Bronchial epithelial cell (primary cell): ENCODE measurements at regions not wholly inside any gene's neighbourhood (a gene's known extent, or its start where the extent isn't known, plus 50 kb on each side); places are given as distances from the start of the nearest gene placed in this dataset.

Experiments used
- DNase-seq: peaks from one replicate; pipeline ENCODE4 v3.0.0-alpha.2; 2010; ENCODE audit warnings: low read depth
- FAIRE-seq: peaks from 2 replicates; lab custom pipeline; 2011; peaks lifted over from hg19 to GRCh38; lab: Jason Lieb, UNC
- H3K27me3 ChIP-seq: 2 replicates; pipeline ENCODE4 v1.5.1; 2011; ENCODE audit warnings: low read length; ENCODE audit not compliant: control insufficient read depth, insufficient read depth
- H3K36me3 ChIP-seq: 2 replicates; pipeline ENCODE4 v1.5.1; 2011; ENCODE audit warnings: low read length; ENCODE audit not compliant: control insufficient read depth, insufficient read depth
- H3K4me3 ChIP-seq: 2 replicates; pipeline ENCODE4 v1.5.1; 2011; ENCODE audit warnings: mild to moderate bottlenecking, low read depth, low read length, control low read depth
- TF ChIP-seq, protein P1 (sequence below): IDR thresholded peaks from 2 replicates; pipeline ENCODE4 v1.5.1; 2011; ENCODE audit warnings: mild to moderate bottlenecking, moderate library complexity, low read length, control low read depth, inconsistent platforms; ENCODE audit not compliant: insufficient read depth, severe bottlenecking

DNA sequence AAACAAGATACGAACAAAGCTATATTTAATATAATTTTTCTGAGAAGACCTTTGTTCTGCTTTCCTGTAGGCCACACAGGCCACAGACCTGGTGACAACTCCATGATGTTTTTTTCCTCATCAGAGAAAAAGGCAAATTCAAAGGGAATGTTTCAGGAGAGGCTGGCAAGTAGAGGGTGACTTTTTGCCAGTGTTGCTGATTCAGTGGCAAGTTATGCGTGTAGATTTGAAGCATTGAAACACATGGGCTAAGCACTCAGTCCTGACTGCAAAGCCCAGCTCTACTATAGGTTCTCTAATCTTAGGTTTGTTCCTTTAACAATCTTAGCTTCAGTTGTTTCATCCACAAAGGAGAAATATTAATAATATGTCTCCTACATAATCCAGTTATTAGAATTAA, 499.8 kb downstream of the SUCLG1 start:
- DNase-seq (peak; percentile 18), FAIRE-seq (no peak)
- H3K4me3 ChIP-seq: no peak overlapping the region

DNA sequence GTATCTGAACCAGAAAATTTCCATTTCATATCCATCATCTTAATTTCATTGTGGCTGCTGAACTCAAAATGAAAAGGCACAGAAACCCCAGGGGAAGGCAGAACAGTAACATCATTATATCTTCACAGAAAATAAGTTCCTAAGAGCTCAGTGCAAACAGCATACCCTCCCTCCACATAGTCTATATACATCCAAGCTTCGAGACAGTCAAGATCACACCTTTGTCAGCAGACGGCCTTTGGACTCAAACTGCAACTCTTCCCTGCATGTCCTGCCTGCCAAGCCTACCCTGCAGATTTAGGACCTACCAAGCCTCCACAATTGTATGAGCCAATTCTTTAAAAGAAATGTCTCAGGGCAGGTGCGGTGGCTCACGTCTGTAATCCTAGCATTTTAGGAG, 502.1 kb downstream of the SUCLG1 start:
- H3K36me3 ChIP-seq: no peaks in the 10 kb centered on the region
- DNase-seq: no peak
- FAIRE-seq: no peak
- no peak overlapping the region for H3K4me3 ChIP-seq
- H3K27me3 ChIP-seq: no peaks in the 10 kb centered on the region
- TF ChIP-seq, protein P1, sequence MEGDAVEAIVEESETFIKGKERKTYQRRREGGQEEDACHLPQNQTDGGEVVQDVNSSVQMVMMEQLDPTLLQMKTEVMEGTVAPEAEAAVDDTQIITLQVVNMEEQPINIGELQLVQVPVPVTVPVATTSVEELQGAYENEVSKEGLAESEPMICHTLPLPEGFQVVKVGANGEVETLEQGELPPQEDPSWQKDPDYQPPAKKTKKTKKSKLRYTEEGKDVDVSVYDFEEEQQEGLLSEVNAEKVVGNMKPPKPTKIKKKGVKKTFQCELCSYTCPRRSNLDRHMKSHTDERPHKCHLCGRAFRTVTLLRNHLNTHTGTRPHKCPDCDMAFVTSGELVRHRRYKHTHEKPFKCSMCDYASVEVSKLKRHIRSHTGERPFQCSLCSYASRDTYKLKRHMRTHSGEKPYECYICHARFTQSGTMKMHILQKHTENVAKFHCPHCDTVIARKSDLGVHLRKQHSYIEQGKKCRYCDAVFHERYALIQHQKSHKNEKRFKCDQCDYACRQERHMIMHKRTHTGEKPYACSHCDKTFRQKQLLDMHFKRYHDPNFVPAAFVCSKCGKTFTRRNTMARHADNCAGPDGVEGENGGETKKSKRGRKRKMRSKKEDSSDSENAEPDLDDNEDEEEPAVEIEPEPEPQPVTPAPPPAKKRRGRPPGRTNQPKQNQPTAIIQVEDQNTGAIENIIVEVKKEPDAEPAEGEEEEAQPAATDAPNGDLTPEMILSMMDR: no peak

More for the DNA sequence above, 499.8 kb downstream of the SUCLG1 start:
- TF ChIP-seq, protein P1: no peak
- H3K27me3 ChIP-seq: no peaks in the 10 kb centered on the region
- H3K36me3 ChIP-seq: no peaks in the 10 kb centered on the region

DNA sequence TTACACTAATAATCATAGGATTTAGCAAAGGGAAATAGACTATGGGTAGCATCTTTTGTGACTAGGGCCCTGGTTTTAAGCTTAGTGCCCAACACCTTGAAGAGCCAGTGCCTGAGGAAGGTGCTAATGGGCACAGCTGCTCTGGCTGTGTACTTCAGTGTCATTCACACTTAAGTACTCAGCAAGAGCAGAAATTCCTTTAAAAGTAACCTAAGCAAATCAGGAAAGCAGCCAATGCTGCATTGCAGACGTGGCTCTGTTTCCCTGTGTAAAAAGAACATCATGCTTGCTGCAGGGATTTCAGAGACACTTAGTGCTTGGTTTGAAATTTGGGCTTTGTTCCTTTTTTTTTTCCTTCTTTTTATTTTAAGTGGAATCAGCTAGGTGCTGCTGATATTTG, 505.4 kb downstream of the SUCLG1 start:
- TF ChIP-seq, protein P1: no peak
- DNase-seq: no peak
- no peak for FAIRE-seq
- Histone ChIP-seq H3K4me3 (no peak overlapping the region), H3K36me3 (no peaks in the 10 kb centered on the region), H3K27me3 (no peaks in the 10 kb centered on the region)

DNA sequence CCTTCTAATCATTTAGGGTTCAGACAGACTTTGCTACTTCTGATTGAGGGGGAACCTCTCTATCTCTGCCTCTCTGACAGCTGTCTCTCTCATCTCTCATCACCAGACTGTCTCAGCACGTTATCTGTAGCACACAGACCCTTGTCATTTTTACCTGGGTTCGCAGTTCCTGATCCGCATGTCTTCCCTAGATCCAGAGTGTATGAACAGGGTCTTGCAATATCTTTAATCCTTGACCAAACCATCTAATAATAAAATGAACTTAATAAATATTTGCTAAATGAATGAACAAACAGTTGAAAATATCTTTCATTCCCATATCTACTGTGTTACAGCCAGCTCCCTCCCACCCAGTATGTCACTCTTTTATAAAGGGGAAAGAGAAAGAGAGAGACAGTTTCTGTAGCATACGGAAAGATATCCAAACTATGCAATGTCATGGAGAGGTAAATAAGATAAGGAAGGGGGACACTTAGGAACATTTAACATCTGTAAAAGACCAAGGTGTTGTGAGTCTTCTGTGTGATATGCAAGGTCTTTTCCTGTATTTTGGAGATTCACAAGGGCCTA, 507.6 kb downstream of the SUCLG1 start:
- H3K27me3 ChIP-seq: no peaks in the 10 kb centered on the region
- no peaks in the 10 kb centered on the region for H3K36me3 ChIP-seq
- no peak overlapping the region for H3K4me3 ChIP-seq
- TF ChIP-seq, protein P1: no peak
- DNase-seq: no peak
- no peak for FAIRE-seq

GRCh38 chr2:83949361-83949760, 509.7 kb downstream of the SUCLG1 start:
- DNase-seq (no peak), FAIRE-seq (no peak)
- Histone ChIP-seq H3K4me3 (no peak overlapping the region), H3K27me3 (no peaks in the 10 kb centered on the region), H3K36me3 (no peaks in the 10 kb centered on the region)
- TF ChIP-seq, protein P1: no peak

GRCh38 chr2:83944191-83944590, 514.9 kb downstream of the SUCLG1 start:
- DNase-seq (no peak), FAIRE-seq (no peak)
- no peaks in the 10 kb centered on the region for H3K27me3 ChIP-seq
- H3K36me3 ChIP-seq: no peaks in the 10 kb centered on the region
- TF ChIP-seq, protein P1: no peak
- no peak overlapping the region for H3K4me3 ChIP-seq
